Body of pancreas (tissue), 4 donors: ENCODE measurements at regions not wholly inside any gene's neighbourhood (a gene's known extent, or its start where the extent isn't known, plus 50 kb on each side); places are given as distances from the start of the nearest gene placed in this dataset.

ENCODE experiments used
- ATAC-seq: fragments of 150-250 bp; one replicate; pipeline ENCODE4 v1.9.1; 2016
- DNase-seq, 4 donors: peaks; one replicate each; pipeline ENCODE4 v3.0.0-alpha.2; 2019
- H3K27ac ChIP-seq, 4 donors: fragments of 200-600 bp; sonication (generic); 1 replicate in 3 of 4; 2 replicates in 1 of 4; pipeline versions ENCODE4 v1.5.1 to v1.6.1; 2016 to 2019; ENCODE audit warnings: mild to moderate bottlenecking in 1 of 4, mixed read lengths in 1 of 4, moderate library complexity in 1 of 4
- H3K27me3 ChIP-seq, 2 donors: fragments of 200-600 bp; sonication (generic); one replicate each; pipeline ENCODE4 v1.6.0; 2016; ENCODE audit warnings: mild to moderate bottlenecking in 1 of 2
- H3K36me3 ChIP-seq, 2 donors: fragments of 200-600 bp; sonication (generic); replicated peaks in 1 of 2; 2 replicates each; pipeline ENCODE4 v1.5.1; 2016; ENCODE audit warnings: low read depth in 2 of 2; ENCODE audit not compliant: insufficient read depth in 1 of 2
- H3K4me1 ChIP-seq: fragments of 200-600 bp; sonication (generic); one replicate; pipeline ENCODE4 v1.6.0; 2016
- H3K4me3 ChIP-seq, 2 donors: fragments of 200-600 bp; sonication (generic); 1 replicate in 1 of 2; 2 replicates in 1 of 2; pipeline ENCODE4 v1.5.1; 2016 to 2019
- H3K9me3 ChIP-seq, 3 donors: fragments of 200-600 bp; sonication (generic); 1 replicate in 2 of 3; 2 replicates in 1 of 3; pipeline ENCODE4 v1.5.1; 2016
- POLR2A ChIP-seq, 3 donors: fragments of 450-650 bp; IDR thresholded peaks; one replicate each; pipeline ENCODE4 v1.6.1; 2016; ENCODE audit warnings: antibody characterized with exemption in 3 of 3, mild to moderate bottlenecking in 2 of 3
- WGBS, 2 donors: methylation state at CpG; one replicate each; pipeline ENCODE4 v1.1.5; 2017; 5-methylcytosine and 5-hydroxymethylcytosine counted together
- intact Hi-C: fragments of 100-400 bp; cut with DNase I; formaldehyde crosslinking; loops from one replicate; pipeline ENCODE4 v1.15.1; 2023
- TF ChIP-seq, protein P1 (sequence below), 7 experiments: fragments of 450-650 bp in 4 of 7; fragments of 200-600 bp in 3 of 7; sonication (generic) in 3 of 7; IDR thresholded peaks; one replicate each; pipeline ENCODE4 v1.5.1; 2016 to 2019; ENCODE audit warnings: antibody characterized with exemption in 7 of 7

DNA sequence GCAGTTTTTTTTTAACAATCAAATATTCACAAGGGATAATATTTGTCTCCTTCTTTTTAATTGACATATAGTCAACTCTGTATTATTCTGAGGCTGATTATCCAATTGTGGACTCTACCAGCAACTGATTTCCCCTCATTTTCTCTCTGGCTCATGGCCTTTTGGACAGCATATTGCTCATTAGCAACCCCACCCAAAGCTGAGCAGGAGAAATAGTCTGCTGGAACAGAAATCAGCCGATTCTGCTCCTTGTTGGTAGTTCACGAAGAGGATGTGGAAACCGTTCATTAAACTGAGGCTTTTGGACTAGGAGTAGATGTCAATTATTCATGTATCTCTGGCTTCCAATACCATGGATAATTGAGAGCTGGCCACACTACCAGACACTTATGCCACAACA is 428.4 kb upstream of the INTU start:
- no peak for DNase-seq
- H3K4me3 ChIP-seq, result no peak overlapping the region
- 38 to 52% methylated on average over 3 of the region's 3 CpGs for WGBS, 2 donors
- intact Hi-C loops, result no loop called here
- no peaks in the 10 kb centered on the region for H3K9me3 ChIP-seq
- H3K27me3 ChIP-seq, result no peaks in the 10 kb centered on the region
- no peak for TF ChIP-seq POLR2A (IDR thresholded peaks at IDR 0.05)
- TF ChIP-seq, protein P1, sequence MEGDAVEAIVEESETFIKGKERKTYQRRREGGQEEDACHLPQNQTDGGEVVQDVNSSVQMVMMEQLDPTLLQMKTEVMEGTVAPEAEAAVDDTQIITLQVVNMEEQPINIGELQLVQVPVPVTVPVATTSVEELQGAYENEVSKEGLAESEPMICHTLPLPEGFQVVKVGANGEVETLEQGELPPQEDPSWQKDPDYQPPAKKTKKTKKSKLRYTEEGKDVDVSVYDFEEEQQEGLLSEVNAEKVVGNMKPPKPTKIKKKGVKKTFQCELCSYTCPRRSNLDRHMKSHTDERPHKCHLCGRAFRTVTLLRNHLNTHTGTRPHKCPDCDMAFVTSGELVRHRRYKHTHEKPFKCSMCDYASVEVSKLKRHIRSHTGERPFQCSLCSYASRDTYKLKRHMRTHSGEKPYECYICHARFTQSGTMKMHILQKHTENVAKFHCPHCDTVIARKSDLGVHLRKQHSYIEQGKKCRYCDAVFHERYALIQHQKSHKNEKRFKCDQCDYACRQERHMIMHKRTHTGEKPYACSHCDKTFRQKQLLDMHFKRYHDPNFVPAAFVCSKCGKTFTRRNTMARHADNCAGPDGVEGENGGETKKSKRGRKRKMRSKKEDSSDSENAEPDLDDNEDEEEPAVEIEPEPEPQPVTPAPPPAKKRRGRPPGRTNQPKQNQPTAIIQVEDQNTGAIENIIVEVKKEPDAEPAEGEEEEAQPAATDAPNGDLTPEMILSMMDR (IDR thresholded peaks at IDR 0.05), result no peak
- no peak overlapping the region for H3K27ac ChIP-seq
- no peaks in the 10 kb centered on the region for H3K36me3 ChIP-seq
- no peaks in the 10 kb centered on the region for H3K4me1 ChIP-seq
- no peak for ATAC-seq

DNA sequence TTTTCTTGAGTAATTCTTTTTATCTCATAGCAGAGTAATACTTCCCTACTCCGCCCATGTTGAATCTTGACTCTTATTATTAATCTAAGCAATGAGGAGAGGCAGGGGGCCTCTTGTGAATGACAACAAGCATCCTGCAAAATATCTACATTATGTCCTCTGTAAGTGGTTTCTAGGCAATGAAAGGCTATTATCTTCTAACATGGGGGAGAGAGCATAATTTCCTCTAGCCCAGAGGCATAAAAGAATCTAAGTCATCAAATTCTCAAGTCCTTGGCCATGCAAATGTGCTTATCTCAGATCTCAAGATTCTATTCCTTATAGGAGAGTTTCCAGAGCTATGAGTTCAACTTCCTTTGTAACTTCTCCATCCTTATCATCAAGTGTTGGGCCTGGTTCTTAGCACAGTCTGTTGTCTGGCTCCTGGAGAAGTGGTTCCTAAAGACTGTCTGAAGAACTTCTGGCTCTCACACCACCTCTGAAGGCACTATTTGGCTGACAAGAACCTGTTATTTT is 423.1 kb upstream of the INTU start:
- no peak overlapping the region for H3K4me3 ChIP-seq
- no peaks in the 10 kb centered on the region for H3K9me3 ChIP-seq
- H3K27me3 ChIP-seq, result no peaks in the 10 kb centered on the region
- TF ChIP-seq, protein P1 (IDR thresholded peaks at IDR 0.05), result no peak
- no peak for TF ChIP-seq POLR2A (IDR thresholded peaks at IDR 0.05)
- intact Hi-C loops, result no loop called here
- H3K27ac ChIP-seq, result no peak overlapping the region
- ATAC-seq, result no peak
- 52 to 59% methylated on average over 1 of the region's 1 CpG for WGBS, 2 donors
- H3K4me1 ChIP-seq, result no peaks in the 10 kb centered on the region
- no peaks in the 10 kb centered on the region for H3K36me3 ChIP-seq
- DNase-seq, result no peak

DNA sequence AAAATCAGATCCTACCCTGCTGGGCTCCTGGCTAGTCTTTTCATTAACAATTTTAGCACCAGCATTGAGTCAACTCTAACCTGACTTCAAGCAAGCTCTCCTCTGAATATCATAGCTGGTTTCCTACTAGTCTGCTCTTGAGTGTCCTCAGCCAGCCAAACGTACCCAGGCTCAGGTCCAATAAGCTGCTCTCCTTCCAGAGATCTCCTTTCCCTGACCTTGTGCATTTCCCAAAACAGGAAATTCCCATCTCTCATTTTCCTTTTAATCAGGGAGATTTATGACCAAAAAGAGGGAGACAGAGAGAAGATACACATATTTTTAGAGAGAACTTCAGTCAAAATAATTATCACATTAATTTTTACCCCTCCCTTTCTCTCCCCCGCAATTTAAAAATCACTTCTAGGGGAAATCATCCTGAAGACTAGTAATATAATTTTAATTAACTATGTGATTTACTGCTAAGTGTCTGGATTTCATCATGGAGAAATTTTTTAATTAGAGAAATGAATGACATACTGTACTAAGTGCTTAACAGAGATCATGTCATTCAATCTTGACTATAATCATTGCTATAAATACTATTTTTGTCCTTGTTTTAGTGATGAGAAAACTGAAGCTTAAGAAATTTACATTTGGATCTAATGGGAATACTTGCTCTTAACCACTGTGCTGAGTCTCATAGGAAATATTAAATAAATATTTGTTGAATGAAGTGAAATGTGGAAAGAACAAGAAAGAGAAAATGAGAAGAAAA is 421.7 kb upstream of the INTU start:
- DNase-seq (no peak), ATAC-seq (no peak)
- H3K4me1 ChIP-seq, result no peaks in the 10 kb centered on the region
- no peak overlapping the region for H3K4me3 ChIP-seq
- intact Hi-C loops, result no loop called here
- no peaks in the 10 kb centered on the region for H3K27me3 ChIP-seq
- no peaks in the 10 kb centered on the region for H3K36me3 ChIP-seq
- no peak overlapping the region for H3K27ac ChIP-seq
- TF ChIP-seq, protein P1 (IDR thresholded peaks at IDR 0.05), result no peak
- TF ChIP-seq POLR2A (IDR thresholded peaks at IDR 0.05), result no peak
- H3K9me3 ChIP-seq, result no peaks in the 10 kb centered on the region
- 44 to 55% methylated on average over 2 of the region's 2 CpGs for WGBS, 2 donors

DNA sequence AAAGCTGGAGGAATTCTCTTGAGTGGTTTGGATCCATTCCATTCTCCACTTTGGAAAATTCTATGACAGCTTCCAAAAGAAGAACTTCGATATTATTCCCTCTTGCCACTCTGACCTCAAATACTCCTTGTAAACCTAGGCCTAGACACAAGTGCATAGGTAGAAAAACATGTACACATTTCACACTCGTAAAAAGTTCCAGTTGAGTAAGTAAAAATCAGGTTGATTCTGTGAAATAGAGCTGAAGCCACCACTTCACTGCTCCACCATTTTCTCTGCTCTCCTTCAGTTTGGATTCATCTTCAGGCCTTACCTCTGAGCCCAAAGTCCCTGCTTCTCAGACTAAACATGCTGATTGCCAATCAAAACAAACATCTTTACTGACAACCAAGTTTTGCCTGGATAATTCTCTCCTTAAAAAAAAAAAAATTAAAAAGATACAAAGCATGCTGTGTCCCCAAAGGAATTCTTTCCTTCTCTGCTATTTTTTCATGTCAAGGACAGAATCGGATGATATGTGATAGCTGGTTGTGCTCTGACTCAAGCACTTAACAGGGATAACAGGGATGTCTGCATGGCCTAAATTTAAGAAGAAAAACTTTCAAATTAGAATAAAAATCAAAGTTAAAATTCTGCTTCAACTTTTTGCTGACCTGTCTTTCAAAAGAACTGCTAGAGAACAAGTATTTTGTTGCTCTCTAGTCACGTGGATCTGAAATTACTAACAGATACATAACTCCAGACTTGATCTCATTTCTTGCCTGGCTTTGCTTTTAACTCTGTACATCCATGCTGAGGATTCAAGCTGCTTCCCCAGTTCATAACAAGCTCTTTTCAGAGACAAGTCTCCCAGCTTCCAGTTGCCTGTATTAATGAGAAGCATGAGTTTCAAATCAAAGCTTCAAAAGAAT is 420.9 kb upstream of the INTU start:
- WGBS, 2 donors, result 32 to 41% methylated on average over 4 of the region's 4 CpGs

More for the DNA sequence above, 420.9 kb upstream of the INTU start:
- no peak for TF ChIP-seq POLR2A (IDR thresholded peaks at IDR 0.05)
- TF ChIP-seq, protein P1 (IDR thresholded peaks at IDR 0.05), result no peak
- Histone ChIP-seq H3K27ac (no peak overlapping the region), H3K4me1 (no peaks in the 10 kb centered on the region), H3K9me3 (no peaks in the 10 kb centered on the region), H3K36me3 (no peaks in the 10 kb centered on the region), H3K27me3 (no peaks in the 10 kb centered on the region), H3K4me3 (no peak overlapping the region)
- ATAC-seq (no peak), DNase-seq (no peak)
- intact Hi-C loops, result no loop called here
